ENCODE measurements at regions not wholly inside any gene's neighbourhood (a gene's known extent, or its start where the extent isn't known, plus 50 kb on each side); places are given as distances from the start of the nearest gene placed in this dataset.

DNA sequence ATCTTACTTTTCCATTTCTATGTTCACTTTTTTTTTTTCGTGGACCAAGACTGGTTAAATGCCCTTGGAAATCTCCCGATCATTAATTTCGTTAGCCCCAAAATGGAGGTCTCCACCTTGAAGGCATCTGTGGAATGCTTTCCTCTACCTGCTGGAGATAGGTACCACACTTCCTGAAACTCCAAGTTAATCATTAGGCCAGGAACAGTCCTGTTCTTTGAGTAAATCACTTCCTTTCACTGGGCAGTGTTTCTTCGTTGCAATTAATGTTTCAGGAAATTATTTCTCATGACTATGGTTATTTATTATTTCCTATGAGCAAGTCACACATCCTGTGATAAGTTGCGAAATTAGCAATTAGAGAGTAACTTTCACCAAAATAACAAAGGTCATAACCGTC is 225.2 kb upstream of the LYPLAL1 start:
- no peaks in the 10 kb centered on the region for H3K4me1 Mint-ChIP-seq
- no peak overlapping the region for H3K27ac Mint-ChIP-seq
- ATAC-seq (no peak), DNase-seq (no peak)
- ChIA-PET POLR2A (no interaction called here), CTCF (interaction anchor here (0.7 kb wide), 1 partner anchor 169 kb away, joined by 3 read pairs; no protein-coding TSS in a partner anchor)
- H3K9me3 Mint-ChIP-seq (ENCODE audit: low read depth): no peaks in the 10 kb centered on the region
- no peaks in the 10 kb centered on the region for H3K36me3 Mint-ChIP-seq (ENCODE audit: low read depth)
- intact Hi-C loops (cut with DNase I, micrococcal nuclease): no loop called here
- H3K4me3 Mint-ChIP-seq: no peak overlapping the region
- no peaks in the 10 kb centered on the region for H3K27me3 Mint-ChIP-seq

DNA sequence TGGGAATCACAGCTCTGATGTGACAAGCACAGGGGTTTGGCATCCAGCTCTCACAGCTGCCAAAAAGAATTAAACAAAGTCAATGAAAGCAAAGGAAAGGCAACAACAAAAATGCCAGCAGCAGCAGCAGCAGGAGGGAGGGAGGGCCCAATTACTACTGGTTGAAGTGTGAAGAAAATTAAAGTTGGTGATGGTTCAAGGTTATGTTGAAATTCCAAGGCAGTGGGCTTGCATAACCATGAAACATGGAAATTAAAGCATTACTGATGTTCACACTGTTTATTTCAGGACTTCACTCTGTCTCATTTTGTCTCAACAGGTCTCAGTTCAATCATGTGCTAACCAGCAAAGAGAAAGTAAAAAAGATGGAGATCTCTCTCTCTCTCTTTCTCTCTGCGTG is 220.3 kb upstream of the LYPLAL1 start:
- no peak for DNase-seq
- intact Hi-C loops (cut with DNase I, micrococcal nuclease): no loop called here
- Mint-ChIP-seq H3K4me1 (no peaks in the 10 kb centered on the region), H3K27me3 (no peaks in the 10 kb centered on the region), H3K36me3 (ENCODE audit: low read depth) (no peaks in the 10 kb centered on the region), H3K9me3 (ENCODE audit: low read depth) (peaks cover 2% of the 10 kb centered on the region), H3K27ac (no peak overlapping the region), H3K4me3 (no peak overlapping the region)
- ChIA-PET CTCF (interaction anchor here (0.5 kb wide), 1 partner anchor 1045 kb away, joined by 4 read pairs; no protein-coding TSS in a partner anchor), POLR2A (no interaction called here)
- no peak for ATAC-seq

DNA sequence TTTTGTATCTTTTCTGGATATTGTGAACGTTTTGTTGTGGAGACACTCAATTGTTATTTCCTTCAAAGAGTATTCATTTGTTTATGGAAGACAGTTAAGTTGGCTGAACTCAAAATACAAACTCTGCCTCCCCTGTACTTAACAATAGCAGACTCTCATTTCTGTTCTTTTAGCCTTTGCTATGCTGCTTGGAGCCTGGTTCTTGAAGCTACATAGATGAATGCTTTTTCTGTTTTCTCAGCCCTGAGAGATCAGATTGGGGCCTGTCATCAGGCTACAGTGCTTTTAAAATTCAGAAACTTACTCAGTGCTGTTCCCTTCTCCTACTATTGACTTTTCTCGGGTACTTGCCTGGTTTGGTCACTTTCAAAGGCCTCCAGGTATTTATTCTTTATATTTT is 215.7 kb upstream of the LYPLAL1 start:
- POLR2A ChIA-PET: no interaction called here
- no peak for ATAC-seq
- intact Hi-C loops (cut with DNase I, micrococcal nuclease): no loop called here
- DNase-seq: no peak
- Mint-ChIP-seq H3K4me3 (no peak overlapping the region), H3K36me3 (ENCODE audit: low read depth) (no peaks in the 10 kb centered on the region), H3K9me3 (ENCODE audit: low read depth) (peaks cover 2% of the 10 kb centered on the region), H3K4me1 (no peaks in the 10 kb centered on the region), H3K27ac (no peak overlapping the region), H3K27me3 (no peaks in the 10 kb centered on the region)
- CTCF ChIA-PET: no interaction called here

DNA sequence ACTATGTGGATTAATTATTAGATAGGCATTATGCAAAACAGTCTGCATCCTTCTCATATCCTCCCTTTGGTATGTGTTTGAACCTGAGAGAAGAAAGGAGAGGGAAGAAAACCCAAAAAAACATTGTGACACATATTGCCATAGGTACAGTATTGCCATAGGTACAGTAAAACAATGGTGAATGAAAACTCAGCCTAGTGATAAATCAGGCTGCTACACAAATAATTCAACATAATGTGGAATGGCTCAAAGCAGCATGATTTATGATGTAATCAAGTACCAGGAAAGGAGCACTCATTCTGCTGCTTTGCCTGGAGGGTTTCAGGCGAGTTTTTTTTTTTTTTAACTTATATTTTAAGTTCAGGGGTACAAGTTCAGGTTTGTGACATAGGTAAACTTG is 213.9 kb upstream of the LYPLAL1 start:
- POLR2A ChIA-PET: no interaction called here
- DNase-seq (no peak), ATAC-seq (no peak)
- Mint-ChIP-seq H3K27me3 (no peaks in the 10 kb centered on the region), H3K27ac (no peak overlapping the region), H3K36me3 (ENCODE audit: low read depth) (no peaks in the 10 kb centered on the region), H3K9me3 (ENCODE audit: low read depth) (peaks cover 2% of the 10 kb centered on the region), H3K4me1 (no peaks in the 10 kb centered on the region), H3K4me3 (no peak overlapping the region)
- CTCF ChIA-PET: no interaction called here
- intact Hi-C loops (cut with DNase I, micrococcal nuclease): no loop called here

DNA sequence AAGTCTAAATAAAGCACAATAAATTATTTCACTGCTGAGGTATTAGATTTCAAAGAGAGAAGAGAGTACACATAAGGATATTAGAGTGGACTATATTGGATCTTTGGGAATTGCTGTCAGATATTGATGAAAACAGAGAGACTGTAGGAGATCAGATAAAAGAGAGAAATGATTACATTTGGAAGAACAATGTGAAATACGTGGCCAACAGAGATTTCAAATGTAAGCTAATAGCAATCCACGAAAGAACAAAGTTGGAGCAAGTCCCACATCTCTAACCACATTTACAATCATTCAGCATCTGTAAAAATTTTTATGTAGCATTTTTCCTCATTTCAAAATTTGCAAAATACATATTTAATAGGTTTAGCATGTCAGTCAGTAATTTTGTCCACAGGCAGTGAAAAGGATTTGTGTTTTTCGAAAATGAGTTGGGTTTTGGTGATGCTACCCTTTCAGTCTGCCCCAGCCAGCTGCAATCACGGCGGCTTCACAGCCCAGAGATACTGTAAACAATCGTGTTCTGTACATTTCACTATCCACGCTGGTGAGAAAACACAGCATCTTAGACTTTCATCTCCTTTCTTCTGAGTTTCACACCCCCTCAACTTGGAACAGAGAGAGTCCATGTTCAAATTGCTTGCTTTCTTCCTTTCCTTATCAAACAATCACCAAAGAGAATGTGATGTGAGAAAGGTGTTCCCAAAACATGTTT is 209.1 kb upstream of the LYPLAL1 start:
- DNase-seq: no peak
- H3K27me3 Mint-ChIP-seq: no peaks in the 10 kb centered on the region
- ChIA-PET POLR2A (no interaction called here), CTCF (no interaction called here)
- no peaks in the 10 kb centered on the region for H3K9me3 Mint-ChIP-seq (ENCODE audit: low read depth)
- intact Hi-C loops (cut with DNase I, micrococcal nuclease): no loop called here
- no peak overlapping the region for H3K4me3 Mint-ChIP-seq
- no peaks in the 10 kb centered on the region for H3K36me3 Mint-ChIP-seq (ENCODE audit: low read depth)
- H3K4me1 Mint-ChIP-seq: no peaks in the 10 kb centered on the region
- no peak overlapping the region for H3K27ac Mint-ChIP-seq
- ATAC-seq: no peak

DNA sequence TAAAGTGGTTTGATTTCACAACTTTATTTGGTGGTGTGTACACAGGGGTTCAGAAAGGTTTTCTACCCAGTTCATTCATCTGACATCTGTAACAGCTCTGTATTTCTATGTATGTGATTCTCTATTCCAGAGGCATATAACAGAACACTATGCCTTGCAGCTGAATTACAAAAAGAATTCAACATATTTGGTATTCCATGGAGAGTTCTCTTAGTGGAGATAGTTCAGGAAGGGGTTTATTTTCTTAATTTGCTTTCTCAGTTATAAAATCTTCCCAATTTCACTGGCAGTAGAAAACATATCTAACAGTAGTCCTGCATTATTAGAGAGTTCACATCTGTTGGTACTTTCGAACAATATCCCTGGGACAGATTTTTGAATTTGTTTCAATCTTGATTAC is 207.9 kb upstream of the LYPLAL1 start:
- Mint-ChIP-seq H3K36me3 (ENCODE audit: low read depth) (no peaks in the 10 kb centered on the region), H3K27me3 (no peaks in the 10 kb centered on the region), H3K9me3 (ENCODE audit: low read depth) (no peaks in the 10 kb centered on the region), H3K27ac (no peak overlapping the region), H3K4me3 (no peak overlapping the region), H3K4me1 (no peaks in the 10 kb centered on the region)
- ChIA-PET POLR2A (no interaction called here), CTCF (no interaction called here)
- intact Hi-C loops (cut with DNase I, micrococcal nuclease): no loop called here
- ATAC-seq: no peak
- DNase-seq: no peak

DNA sequence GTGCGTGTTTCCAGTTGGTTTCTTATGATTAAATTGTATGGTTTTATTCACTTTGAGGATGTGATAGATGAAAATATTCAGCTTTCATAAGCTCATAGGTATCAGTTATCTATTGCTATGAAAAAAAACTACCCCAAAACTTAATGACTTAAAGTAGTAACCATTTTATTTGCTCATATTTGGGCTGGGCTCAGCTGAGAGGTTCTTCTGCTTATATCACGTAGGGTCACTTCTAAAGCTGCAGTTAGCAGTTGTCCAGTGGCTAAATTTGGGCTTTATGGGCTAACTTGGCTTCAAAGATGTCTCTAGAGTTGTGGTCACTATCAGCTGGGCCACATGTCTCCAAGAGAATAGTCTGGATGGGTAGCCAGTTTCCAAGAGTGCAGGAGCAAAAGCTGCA is 206.4 kb upstream of the LYPLAL1 start:
- Mint-ChIP-seq H3K9me3 (ENCODE audit: low read depth) (peaks cover 4% of the 10 kb centered on the region), H3K27me3 (no peaks in the 10 kb centered on the region), H3K36me3 (ENCODE audit: low read depth) (no peaks in the 10 kb centered on the region), H3K4me3 (no peak overlapping the region), H3K27ac (no peak overlapping the region), H3K4me1 (no peaks in the 10 kb centered on the region)
- no peak for DNase-seq
- POLR2A ChIA-PET: no interaction called here
- intact Hi-C loops (cut with DNase I, micrococcal nuclease): no loop called here
- ATAC-seq: no peak
- CTCF ChIA-PET: no interaction called here

DNA sequence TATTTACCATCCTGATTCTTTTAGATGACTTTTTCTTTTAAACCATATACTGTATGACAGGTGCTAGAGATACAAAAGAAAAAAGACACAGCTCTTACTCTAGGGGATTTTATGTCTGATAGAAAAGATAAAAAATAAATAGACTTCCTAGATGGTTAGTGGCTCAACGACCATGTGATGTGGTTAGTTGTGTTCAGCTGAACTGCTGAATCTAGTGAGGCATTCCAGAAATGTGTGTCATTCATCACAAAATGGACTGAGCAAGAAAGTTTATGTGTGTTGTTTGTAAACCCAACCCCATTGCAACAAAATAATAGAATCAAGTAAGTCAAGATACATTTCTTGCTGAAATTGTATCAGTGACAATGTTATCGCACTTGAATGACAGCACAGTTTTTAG is 205.8 kb upstream of the LYPLAL1 start:
- H3K4me1 Mint-ChIP-seq: no peaks in the 10 kb centered on the region
- H3K9me3 Mint-ChIP-seq (ENCODE audit: low read depth): peaks cover 7% of the 10 kb centered on the region
- no peak overlapping the region for H3K4me3 Mint-ChIP-seq
- intact Hi-C loops (cut with DNase I, micrococcal nuclease): no loop called here
- DNase-seq (no peak), ATAC-seq (no peak)
- POLR2A ChIA-PET: interaction anchor here (1.1 kb wide), 1 partner anchor 9 kb away, joined by 3 read pairs; no protein-coding TSS in a partner anchor
- CTCF ChIA-PET: no interaction called here
- no peaks in the 10 kb centered on the region for H3K36me3 Mint-ChIP-seq (ENCODE audit: low read depth)
- H3K27me3 Mint-ChIP-seq: no peaks in the 10 kb centered on the region
- no peak overlapping the region for H3K27ac Mint-ChIP-seq

DNA sequence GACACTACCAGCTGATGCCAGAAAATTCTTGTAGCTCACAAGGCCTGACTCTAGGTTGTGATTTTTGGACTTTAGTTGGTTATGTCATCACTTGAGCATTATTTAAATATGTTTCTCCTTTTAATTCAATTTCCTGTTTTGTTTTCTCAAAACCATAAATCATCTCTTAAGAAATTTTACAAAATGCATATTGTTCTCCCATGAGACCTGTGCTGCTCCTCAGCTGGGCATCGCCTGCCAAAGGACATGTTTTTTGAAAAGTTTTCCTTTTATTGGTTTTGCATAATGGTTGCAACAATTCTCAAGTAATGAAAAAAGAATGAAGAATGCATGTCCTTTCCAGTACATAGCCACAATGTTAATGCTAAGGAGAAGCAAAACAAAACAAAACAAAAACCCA is 204.7 kb upstream of the LYPLAL1 start:
- intact Hi-C loops (cut with DNase I, micrococcal nuclease): no loop called here
- Mint-ChIP-seq H3K36me3 (ENCODE audit: low read depth) (no peaks in the 10 kb centered on the region), H3K4me1 (no peaks in the 10 kb centered on the region), H3K4me3 (no peak overlapping the region), H3K27me3 (no peaks in the 10 kb centered on the region), H3K9me3 (ENCODE audit: low read depth) (peaks cover 7% of the 10 kb centered on the region), H3K27ac (no peak overlapping the region)
- ATAC-seq: no peak
- no peak for DNase-seq
- POLR2A ChIA-PET: no interaction called here
- CTCF ChIA-PET: no interaction called here

DNA sequence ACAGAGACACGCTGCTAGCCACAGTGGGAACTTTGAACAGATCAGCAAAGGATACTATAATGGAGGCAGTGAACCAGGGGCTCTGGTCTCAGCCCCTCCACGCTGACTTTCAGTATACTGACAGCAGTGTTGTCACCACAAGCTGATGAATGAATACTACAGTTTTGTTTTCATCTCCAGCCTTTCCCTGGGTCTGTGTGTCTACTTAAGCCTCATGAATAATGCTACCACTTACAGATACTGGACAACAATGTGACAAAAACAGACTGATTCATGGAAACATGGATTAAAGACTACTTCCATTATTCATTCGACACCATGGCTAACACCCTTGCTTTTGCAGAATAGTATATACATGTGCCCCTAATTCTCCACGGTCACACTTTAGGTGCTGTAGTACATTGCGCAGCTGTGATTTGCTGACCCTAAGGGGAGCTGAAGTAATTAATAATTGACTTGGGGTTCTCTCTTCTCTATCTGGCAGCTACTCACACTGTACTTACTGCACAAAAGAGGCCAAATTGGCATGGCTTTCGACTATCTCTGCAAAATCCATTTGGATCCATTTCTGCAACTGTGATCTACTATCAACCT is 203.2 kb upstream of the LYPLAL1 start:
- H3K36me3 Mint-ChIP-seq (ENCODE audit: low read depth): no peaks in the 10 kb centered on the region
- peaks cover 7% of the 10 kb centered on the region for H3K9me3 Mint-ChIP-seq (ENCODE audit: low read depth)
- H3K27ac Mint-ChIP-seq: no peak overlapping the region
- no peak overlapping the region for H3K4me3 Mint-ChIP-seq
- DNase-seq: no peak
- no peaks in the 10 kb centered on the region for H3K27me3 Mint-ChIP-seq
- H3K4me1 Mint-ChIP-seq: no peaks in the 10 kb centered on the region
- CTCF ChIA-PET: no interaction called here
- POLR2A ChIA-PET: no interaction called here
- no peak for ATAC-seq
- intact Hi-C loops (cut with DNase I, micrococcal nuclease): no loop called here

DNA sequence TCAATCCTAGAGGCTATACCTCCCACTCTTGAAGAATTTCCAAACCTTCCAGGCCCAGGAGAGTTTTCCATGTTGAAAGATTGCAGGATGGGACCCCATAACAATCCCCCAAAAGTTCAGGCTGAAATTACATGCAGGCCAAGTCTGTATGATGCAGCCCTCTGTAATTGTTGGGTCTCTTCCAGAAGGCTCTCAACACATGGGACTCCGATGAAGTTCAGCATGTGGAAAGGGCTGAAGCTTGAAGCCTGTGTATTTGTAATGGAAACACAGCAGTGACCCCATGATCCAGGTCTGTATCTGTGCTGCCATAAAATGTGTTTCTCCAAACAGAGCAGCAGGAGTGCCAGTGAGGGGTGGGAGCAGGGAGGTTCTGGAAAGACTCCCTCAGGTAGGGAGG is 202.5 kb upstream of the LYPLAL1 start:
- no peaks in the 10 kb centered on the region for H3K27me3 Mint-ChIP-seq
- no peak overlapping the region for H3K27ac Mint-ChIP-seq
- CTCF ChIA-PET: no interaction called here
- DNase-seq (no peak), ATAC-seq (no peak)
- intact Hi-C loops (cut with DNase I, micrococcal nuclease): no loop called here
- no peaks in the 10 kb centered on the region for H3K4me1 Mint-ChIP-seq
- H3K9me3 Mint-ChIP-seq (ENCODE audit: low read depth): peaks cover 7% of the 10 kb centered on the region
- no peaks in the 10 kb centered on the region for H3K36me3 Mint-ChIP-seq (ENCODE audit: low read depth)
- POLR2A ChIA-PET: no interaction called here
- H3K4me3 Mint-ChIP-seq: no peak overlapping the region

DNA sequence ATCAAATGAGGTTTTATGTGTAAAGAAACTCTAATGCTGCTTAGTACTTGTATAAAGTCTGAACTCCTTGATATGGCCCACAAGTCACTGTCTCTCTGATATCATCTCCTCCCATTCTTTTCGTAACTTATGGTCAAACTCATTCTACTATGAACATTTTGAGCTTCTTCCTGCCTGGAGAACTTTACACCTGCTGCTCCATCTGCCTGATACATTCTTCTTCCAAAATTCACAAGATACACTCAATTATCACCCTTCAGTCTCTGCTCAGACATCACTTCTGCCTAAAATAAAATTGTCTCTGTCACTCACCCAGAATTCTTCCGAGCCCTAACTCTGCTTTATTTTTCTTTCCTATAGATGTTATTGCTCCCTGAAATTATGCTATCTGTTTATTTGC is 192.8 kb upstream of the LYPLAL1 start:
- ATAC-seq (no peak), DNase-seq (no peak)
- Mint-ChIP-seq H3K4me3 (no peak overlapping the region), H3K9me3 (ENCODE audit: low read depth) (peaks cover 3% of the 10 kb centered on the region), H3K27ac (no peak overlapping the region), H3K27me3 (no peaks in the 10 kb centered on the region), H3K36me3 (ENCODE audit: low read depth) (no peaks in the 10 kb centered on the region), H3K4me1 (no peaks in the 10 kb centered on the region)
- CTCF ChIA-PET: interaction anchor here (0.6 kb wide), 1 partner anchor 295 kb away, joined by 3 read pairs; no protein-coding TSS in a partner anchor
- POLR2A ChIA-PET: no interaction called here
- intact Hi-C loops (cut with DNase I, micrococcal nuclease): no loop called here

Measured in activated CD4-positive, alpha-beta T cell treated with anti-CD3 and anti-CD28 coated beads for 36 hours (primary cell).